ENCODE measurements at regions not wholly inside any gene's neighbourhood (a gene's known extent, or its start where the extent isn't known, plus 50 kb on each side); places are given as distances from the start of the nearest gene placed in this dataset.

DNA sequence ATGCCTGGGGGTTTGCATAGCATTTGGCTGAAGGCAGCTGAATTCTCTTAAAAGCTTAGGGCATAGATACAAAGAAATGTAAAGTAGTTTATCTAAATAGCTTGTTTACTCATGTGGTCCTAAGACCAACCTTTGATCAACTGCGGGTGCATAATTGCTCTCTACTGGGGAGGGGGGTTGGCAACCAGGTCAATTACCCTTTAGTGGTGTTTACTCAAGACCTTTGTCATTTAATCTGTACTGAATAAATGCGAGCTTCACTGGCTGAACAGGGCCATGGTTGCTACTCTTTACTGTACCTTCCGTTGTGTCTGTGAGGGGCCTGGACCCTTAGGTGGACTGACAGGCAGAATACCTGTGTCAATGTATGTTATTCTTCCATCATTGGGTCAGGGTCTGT, 102.7 kb upstream of the FAM9C start:
- DNase-seq (ENCODE audit: low spot score) = no peak
- Histone ChIP-seq H3K9me3 (ENCODE audit: control insufficient read depth in 4 of 4, low read length in 3 of 4) (peaks cover 0 to 8% (median 4%) of the 10 kb centered on the region in 4 donors), H3K27ac (ENCODE audit: low read depth in 1 of 2, low read length in 2 of 2) (no peak overlapping the region), H3K36me3 (ENCODE audit: control insufficient read depth in 4 of 4, insufficient read depth in 3 of 4, low read depth in 1 of 4, low read length in 3 of 4) (no peaks in the 10 kb centered on the region), H3K4me3 (ENCODE audit: low read depth in 1 of 3, low read length in 3 of 3) (no peak overlapping the region), H3K4me1 (ENCODE audit: control insufficient read depth in 4 of 4, insufficient read depth in 4 of 4, low read length in 3 of 4) (no peaks in the 10 kb centered on the region), H3K9ac (ENCODE audit: low read depth in 1 of 2, low read length in 2 of 2) (no peak overlapping the region), H3K27me3 (ENCODE audit: control insufficient read depth in 4 of 4, insufficient read depth in 4 of 4, low read length in 3 of 4) (no peaks in the 10 kb centered on the region)
- no peak for TF ChIP-seq YY1 (IDR thresholded peaks at IDR 0.05)
- no peak for TF ChIP-seq RXRA (IDR thresholded peaks at IDR 0.05)
- TF ChIP-seq, protein P1, sequence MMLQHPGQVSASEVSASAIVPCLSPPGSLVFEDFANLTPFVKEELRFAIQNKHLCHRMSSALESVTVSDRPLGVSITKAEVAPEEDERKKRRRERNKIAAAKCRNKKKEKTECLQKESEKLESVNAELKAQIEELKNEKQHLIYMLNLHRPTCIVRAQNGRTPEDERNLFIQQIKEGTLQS (IDR thresholded peaks at IDR 0.05) = no peak
- no peak for TF ChIP-seq FOXA1 (IDR thresholded peaks at IDR 0.05)
- WGBS = 76% methylated on average over 3 of the region's 3 CpGs

DNA sequence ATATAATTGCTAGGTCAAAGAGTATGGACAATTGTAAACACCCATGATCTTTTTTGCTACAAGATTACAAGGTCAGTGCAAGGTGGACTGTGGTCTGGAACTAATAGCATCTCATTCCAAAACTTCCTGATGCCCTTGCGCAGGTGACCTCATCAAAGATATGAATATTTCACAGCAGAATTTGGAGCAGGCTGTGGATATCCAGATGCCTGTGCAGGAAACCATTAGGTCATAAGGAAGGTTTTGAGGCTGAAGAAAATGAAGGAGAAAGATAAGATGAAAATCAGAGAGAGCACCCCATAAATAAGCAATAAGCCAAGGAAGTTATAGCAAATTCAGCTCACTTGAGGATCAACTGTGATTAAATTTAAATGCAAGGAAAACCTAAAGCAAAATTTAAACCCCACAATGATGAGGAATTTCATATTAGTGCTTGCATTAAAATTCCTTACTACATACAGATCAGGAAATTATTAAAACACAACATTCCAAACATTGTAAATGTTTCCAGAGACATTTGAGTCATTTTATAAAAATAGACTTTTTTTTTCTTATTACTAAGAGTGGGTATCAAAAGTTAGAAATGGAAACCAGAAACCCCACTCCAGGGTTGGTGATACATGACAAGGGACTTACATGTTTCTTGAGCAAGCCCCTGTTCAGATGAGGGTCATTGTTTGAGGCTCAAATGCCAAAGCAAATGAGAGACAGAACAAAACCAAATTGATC, 100.7 kb upstream of the FAM9C start:
- Histone ChIP-seq H3K4me1 (ENCODE audit: control insufficient read depth in 4 of 4, insufficient read depth in 4 of 4, low read length in 3 of 4) (no peaks in the 10 kb centered on the region), H3K9ac (ENCODE audit: low read depth in 1 of 2, low read length in 2 of 2) (no peak overlapping the region), H3K4me3 (ENCODE audit: low read depth in 1 of 3, low read length in 3 of 3) (no peak overlapping the region), H3K27me3 (ENCODE audit: control insufficient read depth in 4 of 4, insufficient read depth in 4 of 4, low read length in 3 of 4) (no peaks in the 10 kb centered on the region), H3K9me3 (ENCODE audit: control insufficient read depth in 4 of 4, low read length in 3 of 4) (peaks cover 0 to 8% (median 4%) of the 10 kb centered on the region in 4 donors), H3K27ac (ENCODE audit: low read depth in 1 of 2, low read length in 2 of 2) (no peak overlapping the region), H3K36me3 (ENCODE audit: control insufficient read depth in 4 of 4, insufficient read depth in 3 of 4, low read depth in 1 of 4, low read length in 3 of 4) (no peaks in the 10 kb centered on the region)
- WGBS = 98% methylated on average over 1 of the region's 1 CpG
- no peak for TF ChIP-seq JUND (IDR thresholded peaks at IDR 0.05)
- DNase-seq (ENCODE audit: low spot score) = no peak

DNA sequence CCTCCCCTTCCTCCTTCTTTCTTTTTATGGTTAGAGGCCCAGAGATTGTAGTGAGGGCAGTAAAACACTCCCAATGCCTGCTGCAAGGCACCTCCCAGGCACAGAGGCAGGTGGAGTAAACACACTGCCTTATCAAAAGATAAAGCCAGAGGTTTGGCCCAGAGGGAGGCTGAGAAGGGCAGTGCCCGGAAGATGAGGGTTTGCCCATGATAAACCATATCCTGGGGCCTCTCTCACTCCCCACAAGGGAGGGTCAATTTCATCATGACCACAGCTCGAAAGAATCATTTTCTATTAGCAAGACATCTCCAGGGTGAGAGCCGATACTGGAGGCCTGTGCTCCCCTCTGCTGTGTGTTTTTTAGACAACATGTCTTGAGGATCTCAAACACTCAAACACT, 98.5 kb upstream of the FAM9C start:
- Histone ChIP-seq H3K36me3 (ENCODE audit: control insufficient read depth in 4 of 4, insufficient read depth in 3 of 4, low read depth in 1 of 4, low read length in 3 of 4) (no peaks in the 10 kb centered on the region), H3K9me3 (ENCODE audit: control insufficient read depth in 4 of 4, low read length in 3 of 4) (peaks cover 0 to 10% (median 4%) of the 10 kb centered on the region in 4 donors), H3K27ac (ENCODE audit: low read depth in 1 of 2, low read length in 2 of 2) (no peak overlapping the region), H3K27me3 (ENCODE audit: control insufficient read depth in 4 of 4, insufficient read depth in 4 of 4, low read length in 3 of 4) (no peaks in the 10 kb centered on the region), H3K4me3 (ENCODE audit: low read depth in 1 of 3, low read length in 3 of 3) (no peak overlapping the region), H3K4me1 (ENCODE audit: control insufficient read depth in 4 of 4, insufficient read depth in 4 of 4, low read length in 3 of 4) (no peaks in the 10 kb centered on the region), H3K9ac (ENCODE audit: low read depth in 1 of 2, low read length in 2 of 2) (no peak overlapping the region)
- TF ChIP-seq, protein P1 (IDR thresholded peaks at IDR 0.05) = no peak
- no peak for TF ChIP-seq YY1 (IDR thresholded peaks at IDR 0.05)
- no peak for TF ChIP-seq HNF4G (IDR thresholded peaks at IDR 0.05)
- TF ChIP-seq, protein P2, sequence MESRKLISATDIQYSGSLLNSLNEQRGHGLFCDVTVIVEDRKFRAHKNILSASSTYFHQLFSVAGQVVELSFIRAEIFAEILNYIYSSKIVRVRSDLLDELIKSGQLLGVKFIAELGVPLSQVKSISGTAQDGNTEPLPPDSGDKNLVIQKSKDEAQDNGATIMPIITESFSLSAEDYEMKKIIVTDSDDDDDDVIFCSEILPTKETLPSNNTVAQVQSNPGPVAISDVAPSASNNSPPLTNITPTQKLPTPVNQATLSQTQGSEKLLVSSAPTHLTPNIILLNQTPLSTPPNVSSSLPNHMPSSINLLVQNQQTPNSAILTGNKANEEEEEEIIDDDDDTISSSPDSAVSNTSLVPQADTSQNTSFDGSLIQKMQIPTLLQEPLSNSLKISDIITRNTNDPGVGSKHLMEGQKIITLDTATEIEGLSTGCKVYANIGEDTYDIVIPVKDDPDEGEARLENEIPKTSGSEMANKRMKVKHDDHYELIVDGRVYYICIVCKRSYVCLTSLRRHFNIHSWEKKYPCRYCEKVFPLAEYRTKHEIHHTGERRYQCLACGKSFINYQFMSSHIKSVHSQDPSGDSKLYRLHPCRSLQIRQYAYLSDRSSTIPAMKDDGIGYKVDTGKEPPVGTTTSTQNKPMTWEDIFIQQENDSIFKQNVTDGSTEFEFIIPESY (IDR thresholded peaks at IDR 0.05) = no peak
- no peak for TF ChIP-seq FOXA2 (IDR thresholded peaks at IDR 0.05)
- no peak for TF ChIP-seq CTCF (IDR thresholded peaks at IDR 0.05; ENCODE audit: low read depth, low read length, missing input control)
- TF ChIP-seq HNF4A (conservative IDR thresholded peaks at IDR 0.05) = no peak
- TF ChIP-seq RXRA (IDR thresholded peaks at IDR 0.05) = no peak
- TF ChIP-seq EGR1 (IDR thresholded peaks at IDR 0.05; ENCODE audit: low read depth in 2 of 2) = no peak
- TF ChIP-seq MAX (IDR thresholded peaks at IDR 0.05) = no peak
- no peak for TF ChIP-seq GABPA (IDR thresholded peaks at IDR 0.05 in 1 of 2, conservative IDR thresholded peaks at IDR 0.05 in 1 of 2)
- TF ChIP-seq FOXA1 (IDR thresholded peaks at IDR 0.05) = no peak
- no peak for TF ChIP-seq JUND (IDR thresholded peaks at IDR 0.05)
- TF ChIP-seq RAD21 (IDR thresholded peaks at IDR 0.05) = no peak
- no peak for TF ChIP-seq REST (IDR thresholded peaks at IDR 0.05)
- no peak for TF ChIP-seq NR2F2 (IDR thresholded peaks at IDR 0.05)
- TF ChIP-seq TAF1 (conservative IDR thresholded peaks at IDR 0.05) = no peak
- TF ChIP-seq SP1 (IDR thresholded peaks at IDR 0.05) = no peak
- WGBS = 76% methylated on average over 3 of the region's 3 CpGs
- DNase-seq (ENCODE audit: low spot score) = no peak

All from liver (tissue), 8 donors.